ENCODE measurements at regions not wholly inside any gene's neighbourhood (a gene's known extent, or its start where the extent isn't known, plus 50 kb on each side); places are given as distances from the start of the nearest gene placed in this dataset.

DNA sequence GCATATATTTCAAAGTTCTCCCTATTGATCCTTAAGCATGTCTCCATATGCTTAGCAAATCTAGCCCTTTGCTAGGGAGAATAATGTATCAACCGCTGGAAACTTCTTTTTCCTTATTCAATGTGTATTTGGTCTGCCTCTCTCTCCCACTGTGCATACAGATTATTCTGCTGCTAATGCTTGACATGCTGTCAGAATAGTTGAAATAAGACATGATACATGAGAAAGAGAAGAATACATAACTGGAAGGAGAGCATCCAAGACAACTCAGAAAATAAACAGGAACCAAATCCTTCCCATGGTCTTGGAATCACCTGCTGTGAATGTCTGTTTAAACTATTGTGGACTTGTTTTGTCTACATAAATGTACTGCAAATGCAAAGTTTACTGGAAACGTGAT is 1103.0 kb downstream of the EFNB2 start:
- TF ChIP-seq ZBTB7A (IDR thresholded peaks at IDR 0.05; ENCODE audit: low read depth): no peak
- no peak for TF ChIP-seq RAD21 (IDR thresholded peaks at IDR 0.05; ENCODE audit: low read depth)
- no peak for TF ChIP-seq CREB1 (IDR thresholded peaks at IDR 0.05; ENCODE audit: low read depth)
